Type B pancreatic cell (in vitro differentiated cells): ENCODE measurements at regions not wholly inside any gene's neighbourhood (a gene's known extent, or its start where the extent isn't known, plus 50 kb on each side); places are given as distances from the start of the nearest gene placed in this dataset.
A peak's percentile ranks its signal among the peaks of the same experiment; 100 is the strongest.

Source experiments
- DNase-seq: peaks from one replicate; pipeline ENCODE4 v3.0.0; 2021; ENCODE audit warnings: mixed read lengths; ENCODE audit not compliant: unreplicated experiment; ENCODE audit errors: extremely low spot score
- H3K27ac Mint-ChIP-seq: 2 replicates; pipeline ENCODE4 v1.8.0; 2021; ENCODE audit warnings: mild to moderate bottlenecking, mixed read lengths
- H3K27me3 Mint-ChIP-seq: 2 replicates; pipeline ENCODE4 v1.8.0; 2021; ENCODE audit warnings: mixed read lengths
- H3K36me3 Mint-ChIP-seq: 2 replicates; pipeline ENCODE4 v1.8.0; 2021; ENCODE audit warnings: mixed read lengths
- H3K4me1 Mint-ChIP-seq: one replicate; pipeline ENCODE4 v1.8.0; 2021; ENCODE audit warnings: mixed read lengths; ENCODE audit not compliant: unreplicated experiment
- H3K4me3 Mint-ChIP-seq: 2 replicates; pipeline ENCODE4 v1.8.0; 2021; ENCODE audit warnings: mild to moderate bottlenecking, mixed read lengths
- H3K9me3 Mint-ChIP-seq: 2 replicates; pipeline ENCODE4 v1.8.0; 2021; ENCODE audit warnings: mixed read lengths
- TF ChIP-seq, protein P1 (sequence below): fragments of 200-600 bp; sonication (generic); conservative IDR thresholded peaks from 2 replicates; pipeline ENCODE4 v1.5.0; 2021; ENCODE audit warnings: antibody characterized with exemption, mild to moderate bottlenecking

- no peak overlapping the region for H3K27ac Mint-ChIP-seq
- TF ChIP-seq, protein P1, sequence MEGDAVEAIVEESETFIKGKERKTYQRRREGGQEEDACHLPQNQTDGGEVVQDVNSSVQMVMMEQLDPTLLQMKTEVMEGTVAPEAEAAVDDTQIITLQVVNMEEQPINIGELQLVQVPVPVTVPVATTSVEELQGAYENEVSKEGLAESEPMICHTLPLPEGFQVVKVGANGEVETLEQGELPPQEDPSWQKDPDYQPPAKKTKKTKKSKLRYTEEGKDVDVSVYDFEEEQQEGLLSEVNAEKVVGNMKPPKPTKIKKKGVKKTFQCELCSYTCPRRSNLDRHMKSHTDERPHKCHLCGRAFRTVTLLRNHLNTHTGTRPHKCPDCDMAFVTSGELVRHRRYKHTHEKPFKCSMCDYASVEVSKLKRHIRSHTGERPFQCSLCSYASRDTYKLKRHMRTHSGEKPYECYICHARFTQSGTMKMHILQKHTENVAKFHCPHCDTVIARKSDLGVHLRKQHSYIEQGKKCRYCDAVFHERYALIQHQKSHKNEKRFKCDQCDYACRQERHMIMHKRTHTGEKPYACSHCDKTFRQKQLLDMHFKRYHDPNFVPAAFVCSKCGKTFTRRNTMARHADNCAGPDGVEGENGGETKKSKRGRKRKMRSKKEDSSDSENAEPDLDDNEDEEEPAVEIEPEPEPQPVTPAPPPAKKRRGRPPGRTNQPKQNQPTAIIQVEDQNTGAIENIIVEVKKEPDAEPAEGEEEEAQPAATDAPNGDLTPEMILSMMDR, result no peak
- no peak for DNase-seq
- H3K4me3 Mint-ChIP-seq, result no peak overlapping the region
- H3K4me1 Mint-ChIP-seq, result no peaks in the 10 kb centered on the region
- no peaks in the 10 kb centered on the region for H3K36me3 Mint-ChIP-seq
- peaks cover 5% of the 10 kb centered on the region for H3K9me3 Mint-ChIP-seq
- peaks cover 17% of the 10 kb centered on the region for H3K27me3 Mint-ChIP-seq
Measured at GRCh38 chr11:97123237-97123636, 733.4 kb downstream of the JRKL start.

DNA sequence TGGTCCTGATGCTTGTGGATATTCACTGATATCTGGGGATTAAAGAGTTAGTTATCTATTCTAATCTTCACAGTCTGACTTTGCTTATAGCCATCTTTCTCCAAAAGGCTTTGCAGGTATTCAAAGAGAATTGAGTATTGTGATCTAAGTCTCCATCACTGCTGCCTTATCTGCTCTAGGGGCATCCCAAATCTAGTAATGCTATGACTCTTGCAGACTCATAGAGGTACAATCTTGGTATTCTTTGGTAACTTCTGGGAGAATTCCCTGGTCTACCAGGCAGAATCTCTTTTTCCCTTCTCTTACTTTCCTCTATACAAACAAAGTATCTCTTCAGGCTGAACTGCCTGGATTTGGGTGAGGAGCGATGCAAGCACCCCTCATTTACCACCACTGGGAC lies 746.3 kb downstream of the JRKL start:
- no peaks in the 10 kb centered on the region for H3K4me1 Mint-ChIP-seq
- no peaks in the 10 kb centered on the region for H3K36me3 Mint-ChIP-seq
- H3K4me3 Mint-ChIP-seq, result no peak overlapping the region
- no peaks in the 10 kb centered on the region for H3K27me3 Mint-ChIP-seq
- TF ChIP-seq, protein P1, result no peak
- no peaks in the 10 kb centered on the region for H3K9me3 Mint-ChIP-seq
- no peak for DNase-seq
- no peak overlapping the region for H3K27ac Mint-ChIP-seq

DNA sequence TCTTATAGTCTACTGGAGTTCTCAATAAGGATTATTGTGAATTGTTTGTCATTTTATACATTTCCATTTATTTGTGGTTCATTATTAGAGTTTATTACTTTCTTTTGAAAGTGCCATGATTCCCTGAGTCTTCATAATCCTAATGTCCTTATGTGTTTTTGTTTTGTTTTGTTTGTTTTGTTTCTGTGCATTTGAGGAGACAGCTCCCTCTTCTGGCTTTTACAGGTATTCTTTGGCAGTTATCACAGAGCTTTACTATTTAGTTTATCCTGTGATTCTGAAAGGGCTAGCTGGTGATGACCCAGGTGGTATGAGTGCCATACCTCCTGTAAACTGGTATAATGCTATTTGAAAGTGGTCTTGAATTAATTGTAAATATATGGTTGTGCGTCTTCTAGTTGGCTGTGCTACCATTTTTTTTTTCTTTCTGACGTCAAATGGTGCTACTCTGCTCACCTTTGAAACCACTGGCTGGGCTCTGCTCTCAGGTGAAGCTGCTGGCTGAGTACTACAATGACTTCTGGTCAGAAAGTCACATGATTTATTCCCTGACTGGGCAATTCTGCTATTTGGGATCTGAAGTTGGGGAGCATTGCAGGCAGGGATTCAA lies 751.2 kb downstream of the JRKL start:
- Mint-ChIP-seq H3K36me3 (no peaks in the 10 kb centered on the region), H3K4me1 (no peaks in the 10 kb centered on the region), H3K4me3 (no peak overlapping the region), H3K9me3 (no peaks in the 10 kb centered on the region), H3K27me3 (no peaks in the 10 kb centered on the region), H3K27ac (no peak overlapping the region)
- TF ChIP-seq, protein P1, result peak; percentile 79
- no peak for DNase-seq

DNA sequence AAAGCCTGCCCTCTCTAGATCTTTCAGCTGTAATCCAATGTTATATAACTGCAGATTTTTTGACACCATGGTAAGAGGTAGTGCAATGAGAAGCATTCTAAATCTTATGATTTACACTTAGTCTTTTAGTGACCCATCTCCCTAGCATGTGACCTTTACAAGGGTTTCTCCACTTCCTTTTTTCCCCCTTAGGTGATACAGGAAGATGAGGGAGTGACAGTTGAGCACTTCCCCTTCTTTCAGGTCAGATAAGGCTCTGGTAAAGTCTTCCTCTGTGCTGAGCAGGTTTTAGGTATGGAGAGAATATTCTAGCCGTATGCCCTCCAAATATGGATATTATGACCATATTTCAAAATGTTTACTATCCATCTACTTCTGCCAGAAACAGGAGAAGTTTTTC lies 753.6 kb downstream of the JRKL start:
- Mint-ChIP-seq H3K4me3 (no peak overlapping the region), H3K4me1 (no peaks in the 10 kb centered on the region), H3K27me3 (no peaks in the 10 kb centered on the region), H3K27ac (no peak overlapping the region), H3K36me3 (no peaks in the 10 kb centered on the region), H3K9me3 (no peaks in the 10 kb centered on the region)
- DNase-seq, result no peak
- TF ChIP-seq, protein P1, result no peak

- no peak overlapping the region for H3K4me3 Mint-ChIP-seq
- TF ChIP-seq, protein P1, result no peak
- H3K36me3 Mint-ChIP-seq, result no peaks in the 10 kb centered on the region
- no peak overlapping the region for H3K27ac Mint-ChIP-seq
- peaks cover 4% of the 10 kb centered on the region for H3K9me3 Mint-ChIP-seq
- no peaks in the 10 kb centered on the region for H3K4me1 Mint-ChIP-seq
- DNase-seq, result no peak
- no peaks in the 10 kb centered on the region for H3K27me3 Mint-ChIP-seq
Measured at GRCh38 chr11:97149741-97150140, 759.9 kb downstream of the JRKL start.
